ENCODE measurements at regions not wholly inside any gene's neighbourhood (a gene's known extent, or its start where the extent isn't known, plus 50 kb on each side); places are given as distances from the start of the nearest gene placed in this dataset.
"Not testable (repeated sequence)": the region's sequence is repeated elsewhere in the genome, so short reads cannot be mapped to it uniquely, and the experiment has no call there.

GRCh38 chr17:20944014-20944865, 98.6 kb downstream of the USP22 start:
- ChIA-PET CTCF (interaction anchor here (0.9 to 2.7 kb wide), 3 partner anchors 9 to 49 kb away, joined by 3 to 18 read pairs (median 8); no protein-coding TSS in a partner anchor), POLR2A (interaction anchor here (0.6 to 1.8 kb wide), 2 partner anchors 49 to 934 kb away, joined by 3 to 4 read pairs; no protein-coding TSS in a partner anchor), RAD21 (ENCODE audit: low non-redundant PET in 1 of 2, low total read pairs in 2 of 2, uncharacterized antibody in 2 of 2, unreplicated experiment in 2 of 2) (no interaction called here)
- intact Hi-C loops (cut with micrococcal nuclease) = loop anchor here (5.0 kb wide), 1 partner anchor 48 kb away; no protein-coding TSS in a partner anchor
- H3K27ac ChIP-seq (ENCODE audit: low read depth, low read length) = no peak overlapping the region
- peak; percentile 99 for ATAC-seq
- peaks cover 5% of the 10 kb centered on the region; the same call in 1 of the 2 replicates for H3K27me3 ChIP-seq (ENCODE audit: insufficient read depth, low read length)
- H3K9me2 ChIP-seq (ENCODE audit: insufficient read depth) = no peaks in the 10 kb centered on the region
- H3K36me3 ChIP-seq (ENCODE audit: control insufficient read depth in 1 of 2, insufficient read depth in 2 of 2, low read length in 2 of 2) = no peaks in the 10 kb centered on the region
- TF ChIP-seq RAD21 (IDR thresholded peaks at IDR 0.05; ENCODE audit: low read depth) = peak; percentile 66
- no peak for TF ChIP-seq ZNF274 (IDR thresholded peaks at IDR 0.05; ENCODE audit: low read depth, low read length)
- no peak for TF ChIP-seq SIN3A (IDR thresholded peaks at IDR 0.05; ENCODE audit: low read depth)
- peak; percentile 50 to 78 (median 72); a peak in 5 of 6 replicates for TF ChIP-seq CTCF (IDR thresholded peaks at IDR 0.05 in 2 of 3, conservative IDR thresholded peaks at IDR 0.05 in 1 of 3; ENCODE audit: borderline replicate concordance in 1 of 3, insufficient read depth in 1 of 3, low read depth in 2 of 3, low read length in 2 of 3)
- no peak for TF ChIP-seq CBX3 (IDR thresholded peaks at IDR 0.05; ENCODE audit: low read depth)
- no peak for TF ChIP-seq TCF7L2 (IDR thresholded peaks at IDR 0.05; ENCODE audit: borderline replicate concordance, extremely low read depth, insufficient read depth, insufficient read length)
- no peak overlapping the region for H3K9ac ChIP-seq (ENCODE audit: low read length)
- no peaks in the 10 kb centered on the region for H4K20me1 ChIP-seq (ENCODE audit: insufficient read depth)
- H3K4me2 ChIP-seq (ENCODE audit: low read length) = peak overlapping the region; percentile 19; the same call in 1 of the 2 replicates
- no TSS peak for BruUV-seq (replicated peaks)
- peaks cover 6% of the 10 kb centered on the region in 2 experiments; a peak in 2 of 4 replicates for H3K4me1 ChIP-seq (ENCODE audit: control insufficient read depth in 1 of 2, insufficient read depth in 2 of 2, low read length in 2 of 2)
- no peak overlapping the region for H3K4me3 ChIP-seq (replicated peaks in 1 of 2; ENCODE audit: low read depth in 1 of 2, low read length in 2 of 2)
- H2AFZ ChIP-seq (ENCODE audit: low read depth, low read length, poor library complexity, severe bottlenecking) = no peak overlapping the region
- H3K9me3 ChIP-seq (ENCODE audit: control insufficient read depth in 1 of 2, insufficient read depth in 1 of 2, low read depth in 1 of 2, low read length in 2 of 2) = no peaks in the 10 kb centered on the region
- peak; percentile 36 for DNase-seq (ENCODE audit: low read depth, low spot score)
- no peaks in the 10 kb centered on the region for H3K79me2 ChIP-seq (ENCODE audit: insufficient read depth, low read length)

GRCh38 chr17:20947708-20948107, 95.1 kb downstream of the USP22 start:
- POLR2A ChIA-PET; BruUV-seq (replicated peaks); H3K4me2 ChIP-seq (ENCODE audit: low read length); H3K9ac ChIP-seq (ENCODE audit: low read length); H3K36me3 ChIP-seq (ENCODE audit: control insufficient read depth in 1 of 2, insufficient read depth in 2 of 2, low read length in 2 of 2); H3K4me1 ChIP-seq (ENCODE audit: control insufficient read depth in 1 of 2, insufficient read depth in 2 of 2, low read length in 2 of 2); RAD21 ChIA-PET (ENCODE audit: low non-redundant PET in 1 of 2, low total read pairs in 2 of 2, uncharacterized antibody in 2 of 2, unreplicated experiment in 2 of 2); H2AFZ ChIP-seq (ENCODE audit: low read depth, low read length, poor library complexity, severe bottlenecking); H3K9me2 ChIP-seq (ENCODE audit: insufficient read depth); ATAC-seq; H3K27ac ChIP-seq (ENCODE audit: low read depth, low read length); H3K79me2 ChIP-seq (ENCODE audit: insufficient read depth, low read length); DNase-seq (ENCODE audit: low read depth, low spot score); H3K4me3 ChIP-seq (replicated peaks in 1 of 2; ENCODE audit: low read depth in 1 of 2, low read length in 2 of 2); CTCF ChIA-PET; intact Hi-C loops (cut with micrococcal nuclease); H4K20me1 ChIP-seq (ENCODE audit: insufficient read depth); H3K9me3 ChIP-seq (ENCODE audit: control insufficient read depth in 1 of 2, insufficient read depth in 1 of 2, low read depth in 1 of 2, low read length in 2 of 2); H3K27me3 ChIP-seq (ENCODE audit: insufficient read depth, low read length): not testable (repeated sequence)

All from HCT116 (cell line).